ENCODE measurements at regions not wholly inside any gene's neighbourhood (a gene's known extent, or its start where the extent isn't known, plus 50 kb on each side); places are given as distances from the start of the nearest gene placed in this dataset.

DNA sequence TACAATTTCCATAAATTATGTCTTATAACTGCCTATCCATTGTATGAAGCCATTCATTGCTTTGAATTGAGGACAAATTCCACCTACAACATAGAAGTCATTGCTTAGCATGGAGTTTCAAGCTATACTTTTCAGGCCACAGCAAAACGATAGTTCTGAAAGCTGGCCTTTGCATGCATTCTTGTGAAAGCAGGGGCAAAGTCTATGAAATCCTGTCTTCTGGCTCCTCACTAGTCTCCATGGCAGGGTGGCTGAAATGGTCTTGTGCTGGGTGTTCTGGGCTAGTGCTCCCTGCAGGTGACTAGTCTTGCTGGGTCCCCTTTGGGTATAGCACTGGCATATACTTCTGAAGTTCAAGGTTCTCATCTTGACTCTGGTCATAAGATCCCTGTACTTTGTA is 353.9 kb upstream of the ZNF608 start:
- intact Hi-C loops (cut with micrococcal nuclease) = no loop called here
- no peak overlapping the region for H3K27ac ChIP-seq (replicated peaks)

DNA sequence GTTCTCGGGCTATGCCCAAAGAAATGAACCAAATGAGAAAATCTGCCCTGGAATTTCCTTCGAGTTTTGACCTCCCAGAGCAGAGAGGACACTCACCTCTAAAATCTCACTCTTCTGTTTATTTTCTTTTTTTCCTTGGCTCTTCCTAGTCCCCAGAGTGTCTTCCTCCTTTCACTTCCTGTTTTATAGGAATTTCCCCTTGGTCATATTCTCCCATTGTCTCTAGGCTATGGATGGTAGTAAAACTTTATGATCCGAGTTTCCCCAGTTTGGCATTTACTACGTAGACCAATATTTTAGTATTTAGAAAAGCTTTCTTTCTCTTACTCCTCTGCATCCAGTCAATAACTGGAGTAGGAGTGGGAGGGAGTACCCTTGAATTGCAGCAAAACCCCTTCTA is 354.5 kb upstream of the ZNF608 start:
- H3K27me3 ChIP-seq (ENCODE audit: low read depth) = no peaks in the 10 kb centered on the region
- intact Hi-C loops (cut with micrococcal nuclease) = no loop called here
- H3K36me3 ChIP-seq = no peaks in the 10 kb centered on the region
- H3K4me1 ChIP-seq = no peaks in the 10 kb centered on the region
- DNase-seq = no peak
- H3K9me3 ChIP-seq (replicated peaks) = peaks cover 13% of the 10 kb centered on the region
- TF ChIP-seq, protein P1, sequence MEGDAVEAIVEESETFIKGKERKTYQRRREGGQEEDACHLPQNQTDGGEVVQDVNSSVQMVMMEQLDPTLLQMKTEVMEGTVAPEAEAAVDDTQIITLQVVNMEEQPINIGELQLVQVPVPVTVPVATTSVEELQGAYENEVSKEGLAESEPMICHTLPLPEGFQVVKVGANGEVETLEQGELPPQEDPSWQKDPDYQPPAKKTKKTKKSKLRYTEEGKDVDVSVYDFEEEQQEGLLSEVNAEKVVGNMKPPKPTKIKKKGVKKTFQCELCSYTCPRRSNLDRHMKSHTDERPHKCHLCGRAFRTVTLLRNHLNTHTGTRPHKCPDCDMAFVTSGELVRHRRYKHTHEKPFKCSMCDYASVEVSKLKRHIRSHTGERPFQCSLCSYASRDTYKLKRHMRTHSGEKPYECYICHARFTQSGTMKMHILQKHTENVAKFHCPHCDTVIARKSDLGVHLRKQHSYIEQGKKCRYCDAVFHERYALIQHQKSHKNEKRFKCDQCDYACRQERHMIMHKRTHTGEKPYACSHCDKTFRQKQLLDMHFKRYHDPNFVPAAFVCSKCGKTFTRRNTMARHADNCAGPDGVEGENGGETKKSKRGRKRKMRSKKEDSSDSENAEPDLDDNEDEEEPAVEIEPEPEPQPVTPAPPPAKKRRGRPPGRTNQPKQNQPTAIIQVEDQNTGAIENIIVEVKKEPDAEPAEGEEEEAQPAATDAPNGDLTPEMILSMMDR (IDR thresholded peaks at IDR 0.05; ENCODE audit: borderline replicate concordance) = no peak
- H3K27ac ChIP-seq (replicated peaks) = no peak overlapping the region
- no peak overlapping the region for H3K4me3 ChIP-seq

More for the DNA sequence above, 353.9 kb upstream of the ZNF608 start:
- Histone ChIP-seq H3K36me3 (no peaks in the 10 kb centered on the region), H3K4me1 (no peaks in the 10 kb centered on the region), H3K9me3 (replicated peaks) (peaks cover 19% of the 10 kb centered on the region), H3K27me3 (ENCODE audit: low read depth) (no peaks in the 10 kb centered on the region), H3K4me3 (no peak overlapping the region)
- TF ChIP-seq, protein P1 (IDR thresholded peaks at IDR 0.05; ENCODE audit: borderline replicate concordance) = no peak
- DNase-seq = no peak

DNA sequence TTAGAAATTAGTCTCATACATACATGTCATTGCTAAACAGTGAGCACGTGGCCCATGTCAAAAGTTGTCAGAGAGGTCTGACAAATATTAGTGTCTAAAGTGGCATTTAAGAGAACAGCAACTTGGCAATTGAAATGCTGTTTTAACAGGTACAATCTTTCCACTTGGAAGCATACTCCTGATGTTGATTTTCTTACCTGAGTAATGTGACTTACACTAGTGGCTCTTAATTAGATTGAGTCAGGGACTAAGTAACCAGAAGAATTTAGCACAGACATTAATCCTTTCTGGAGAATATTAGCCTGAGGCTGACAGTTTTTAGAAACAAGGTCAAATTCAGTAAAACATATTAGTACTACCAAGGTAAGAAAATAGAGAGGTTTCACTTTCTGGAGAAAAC is 357.0 kb upstream of the ZNF608 start:
- Histone ChIP-seq H3K27me3 (ENCODE audit: low read depth) (no peaks in the 10 kb centered on the region), H3K36me3 (no peaks in the 10 kb centered on the region), H3K4me1 (no peaks in the 10 kb centered on the region), H3K9me3 (replicated peaks) (no peaks in the 10 kb centered on the region), H3K4me3 (no peak overlapping the region), H3K27ac (replicated peaks) (no peak overlapping the region)
- TF ChIP-seq, protein P1 (IDR thresholded peaks at IDR 0.05; ENCODE audit: borderline replicate concordance) = no peak
- intact Hi-C loops (cut with micrococcal nuclease) = no loop called here
- no peak for DNase-seq

DNA sequence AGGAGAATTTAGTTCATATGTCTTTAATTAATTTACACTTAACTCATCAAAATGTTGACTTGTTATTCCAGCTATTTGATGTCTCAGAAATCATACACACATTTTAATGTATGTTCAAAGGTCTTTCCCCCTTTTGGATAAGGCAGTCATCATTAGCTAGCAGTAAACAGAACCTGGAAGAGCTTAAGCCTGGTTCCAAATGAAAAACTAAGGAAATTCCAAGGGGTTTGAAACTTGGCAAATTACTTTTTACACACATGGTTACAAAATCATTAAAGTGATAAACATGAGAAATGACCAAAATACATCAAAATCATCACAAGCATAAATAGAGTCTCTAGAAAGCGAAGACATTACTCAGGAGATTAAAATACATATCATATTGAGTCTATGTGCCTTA is 359.8 kb upstream of the ZNF608 start:
- intact Hi-C loops (cut with micrococcal nuclease) = no loop called here
- no peaks in the 10 kb centered on the region for H3K36me3 ChIP-seq
- no peak overlapping the region for H3K27ac ChIP-seq (replicated peaks)
- no peak overlapping the region for H3K4me3 ChIP-seq
- H3K27me3 ChIP-seq (ENCODE audit: low read depth) = no peaks in the 10 kb centered on the region
- no peaks in the 10 kb centered on the region for H3K4me1 ChIP-seq
- DNase-seq = no peak
- TF ChIP-seq, protein P1 (IDR thresholded peaks at IDR 0.05; ENCODE audit: borderline replicate concordance) = no peak
- no peaks in the 10 kb centered on the region for H3K9me3 ChIP-seq (replicated peaks)

DNA sequence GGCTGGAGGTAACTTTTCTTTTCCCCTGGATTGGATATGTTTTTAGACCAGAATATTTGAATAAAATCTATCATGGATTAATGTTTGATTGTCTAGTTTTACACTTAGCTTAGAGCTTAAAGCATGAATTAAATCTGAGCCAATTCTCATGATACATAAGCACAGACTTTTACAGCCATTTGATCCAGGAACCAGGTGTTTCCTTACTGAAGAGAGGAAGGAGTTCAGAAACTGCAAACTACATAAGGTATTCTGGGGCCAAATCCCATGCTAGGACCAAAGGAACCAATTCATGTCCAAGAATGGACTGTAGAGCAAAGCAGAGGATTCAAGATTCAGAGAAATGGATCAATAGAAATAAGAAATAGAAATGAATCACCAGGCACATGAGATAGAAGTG is 360.4 kb upstream of the ZNF608 start:
- TF ChIP-seq, protein P1 (IDR thresholded peaks at IDR 0.05; ENCODE audit: borderline replicate concordance) = no peak
- no peaks in the 10 kb centered on the region for H3K4me1 ChIP-seq
- H3K4me3 ChIP-seq = no peak overlapping the region
- no peaks in the 10 kb centered on the region for H3K36me3 ChIP-seq
- H3K27me3 ChIP-seq (ENCODE audit: low read depth) = no peaks in the 10 kb centered on the region
- DNase-seq = no peak
- intact Hi-C loops (cut with micrococcal nuclease) = no loop called here
- H3K27ac ChIP-seq (replicated peaks) = no peak overlapping the region
- H3K9me3 ChIP-seq (replicated peaks) = no peaks in the 10 kb centered on the region

DNA sequence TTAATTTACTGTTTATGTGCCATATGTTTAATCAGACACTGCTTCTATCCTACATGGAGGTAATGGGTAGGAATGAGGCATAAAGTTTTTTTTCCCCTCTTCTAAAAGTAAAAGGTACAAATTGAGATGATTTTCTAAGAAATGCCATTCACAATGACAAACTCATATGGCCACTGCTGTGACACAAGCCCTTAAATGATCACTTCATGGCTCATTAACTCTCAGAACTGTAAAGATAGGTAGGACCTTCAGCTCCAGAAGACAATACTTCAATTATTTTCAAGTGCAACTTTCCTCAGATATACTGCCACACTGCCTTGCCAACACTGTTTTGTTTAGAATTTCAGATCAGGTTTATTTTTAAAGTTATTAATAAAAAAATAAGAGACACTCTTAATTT is 362.9 kb upstream of the ZNF608 start:
- H3K27me3 ChIP-seq (ENCODE audit: low read depth) = no peaks in the 10 kb centered on the region
- no peak overlapping the region for H3K27ac ChIP-seq (replicated peaks)
- intact Hi-C loops (cut with micrococcal nuclease) = no loop called here
- no peak overlapping the region for H3K4me3 ChIP-seq
- no peaks in the 10 kb centered on the region for H3K36me3 ChIP-seq
- no peaks in the 10 kb centered on the region for H3K9me3 ChIP-seq (replicated peaks)
- no peaks in the 10 kb centered on the region for H3K4me1 ChIP-seq
- DNase-seq = no peak
- TF ChIP-seq, protein P1 (IDR thresholded peaks at IDR 0.05; ENCODE audit: borderline replicate concordance) = no peak

All from left ventricle myocardium inferior (tissue), 1 donor.